IMR-90 (cell line): ENCODE measurements at regions not wholly inside any gene's neighbourhood (a gene's known extent, or its start where the extent isn't known, plus 50 kb on each side); places are given as distances from the start of the nearest gene placed in this dataset.

Experiments used
- ATAC-seq: fragments of 200-7000 bp; cut with Tn5 transposase; 2 replicates; pipeline ENCODE4 v1.9.1; 2020; ENCODE audit warnings: low read depth, mild to moderate bottlenecking, moderate library complexity
- BruUV-seq: library from RNA; stranded (reverse); fragments of 400-500 nt; replicated peaks from 2 replicates; lab custom pipeline; 2021; lab: Mats Ljungman, UMichigan
- CTCF ChIA-PET: fragments of 300-600 bp; formaldehyde crosslinking; extraction: SDS; loops from one replicate; lab custom pipeline; 2021; ENCODE audit warnings: antibody characterized with exemption; lab: Yijun Ruan, JAX
- POLR2A ChIA-PET: fragments of 300-600 bp; sonication (Branson Sonifier 250); formaldehyde crosslinking; loops from one replicate; lab custom pipeline; 2022; ENCODE audit warnings: antibody characterized with exemption; ENCODE audit not compliant: unreplicated experiment; lab: Charles Lee
- DNase-seq: peaks from one replicate; pipeline ENCODE4 v3.0.0; 2013
- H2AFZ ChIP-seq: replicated peaks from 2 replicates; pipeline ENCODE3; 2013; ENCODE audit warnings: low read length, mild to moderate bottlenecking; ENCODE audit not compliant: poor library complexity
- H2AK5ac ChIP-seq: 2 replicates; pipeline ENCODE4 v1.6.1; 2013; ENCODE audit warnings: low read depth, low read length, inconsistent platforms
- H2AK9ac ChIP-seq: replicated peaks from 2 replicates; pipeline ENCODE3; 2013; ENCODE audit warnings: mild to moderate bottlenecking, low read depth, low read length, moderate library complexity; ENCODE audit not compliant: poor library complexity
- H2BK120ac ChIP-seq: 2 replicates; pipeline ENCODE4 v1.6.1; 2013; ENCODE audit warnings: low read depth, low read length, inconsistent platforms
- H2BK15ac ChIP-seq: 3 replicates; pipeline ENCODE4 v1.6.1; 2013; ENCODE audit warnings: low read depth, low read length, inconsistent platforms
- H2BK20ac ChIP-seq: 2 replicates; pipeline ENCODE4 v1.6.1; 2013; ENCODE audit warnings: low read depth, mild to moderate bottlenecking, inconsistent platforms, low read length, moderate library complexity
- H2BK5ac ChIP-seq: 2 replicates; pipeline ENCODE4 v1.6.1; 2013; ENCODE audit warnings: mild to moderate bottlenecking, low read depth, low read length, inconsistent platforms; ENCODE audit not compliant: poor library complexity, severe bottlenecking
- H3K14ac ChIP-seq: replicated peaks from 2 replicates; pipeline ENCODE4 v1.6.1; 2013; ENCODE audit warnings: low read depth, low read length, inconsistent platforms
- H3K18ac ChIP-seq: 2 replicates; pipeline ENCODE4 v1.6.1; 2013; ENCODE audit warnings: low read depth, low read length, control low read depth
- H3K23ac ChIP-seq: 2 replicates; pipeline ENCODE4 v1.6.1; 2013; ENCODE audit warnings: low read depth, low read length, inconsistent platforms
- H3K27ac ChIP-seq: 2 replicates; pipeline ENCODE4 v1.5.1; 2013; ENCODE audit warnings: mild to moderate bottlenecking, control low read depth, low read length; ENCODE audit not compliant: insufficient read depth
- H3K27me3 ChIP-seq: 2 replicates; pipeline ENCODE4 v1.6.1; 2013; ENCODE audit warnings: low read length; ENCODE audit not compliant: control insufficient read depth, insufficient read depth
- H3K36me3 ChIP-seq: 2 replicates; pipeline ENCODE4 v1.6.1; 2013; ENCODE audit warnings: low read length, mixed read lengths; ENCODE audit not compliant: control insufficient read depth, insufficient read depth
- H3K4ac ChIP-seq: 2 replicates; pipeline ENCODE4 v1.6.1; 2013; ENCODE audit warnings: low read depth, low read length, inconsistent platforms
- H3K4me1 ChIP-seq: 2 replicates; pipeline ENCODE4 v1.6.1; 2013; ENCODE audit warnings: low read length, mixed read lengths; ENCODE audit not compliant: control insufficient read depth, insufficient read depth
- H3K4me2 ChIP-seq: 2 replicates; pipeline ENCODE4 v1.6.1; 2013; ENCODE audit warnings: low read depth, mild to moderate bottlenecking, control low read depth, low read length, moderate library complexity
- H3K4me3 ChIP-seq: 2 replicates; pipeline ENCODE4 v1.5.1; 2013; ENCODE audit warnings: low read depth, mild to moderate bottlenecking, control low read depth, low read length, moderate library complexity; ENCODE audit not compliant: insufficient read depth
- H3K56ac ChIP-seq: 2 replicates; pipeline ENCODE4 v1.6.1; 2013; ENCODE audit warnings: low read length, inconsistent platforms; ENCODE audit not compliant: insufficient read depth; ENCODE audit errors: extremely low read depth
- H3K79me1 ChIP-seq, 2 experiments: 2 replicates each; pipeline ENCODE4 v1.6.1; 2013; ENCODE audit warnings: low read length in 2 of 2, inconsistent platforms in 1 of 2, low read depth in 1 of 2
- H3K9ac ChIP-seq: 2 replicates; pipeline ENCODE4 v1.6.1; 2013; ENCODE audit warnings: low read depth, low read length, control low read depth
- H3K9me1 ChIP-seq: 2 replicates; pipeline ENCODE4 v1.6.1; 2013; ENCODE audit warnings: low read length, inconsistent platforms; ENCODE audit not compliant: insufficient read depth
- H3K9me3 ChIP-seq: 2 replicates; pipeline ENCODE4 v1.6.1; 2013; ENCODE audit warnings: low read length; ENCODE audit not compliant: control insufficient read depth, insufficient read depth
- H4K20me1 ChIP-seq: 2 replicates; pipeline ENCODE4 v1.6.1; 2013; ENCODE audit warnings: low read length, inconsistent platforms; ENCODE audit not compliant: insufficient read depth
- H4K5ac ChIP-seq: 2 replicates; pipeline ENCODE4 v1.6.1; 2013; ENCODE audit warnings: mild to moderate bottlenecking, low read depth, low read length, control low read depth
- H4K8ac ChIP-seq, 2 experiments: 2 replicates each; pipeline ENCODE4 v1.6.1; 2013; ENCODE audit warnings: low read depth in 2 of 2, low read length in 2 of 2, control low read depth in 1 of 2, inconsistent platforms in 1 of 2
- H4K91ac ChIP-seq: 2 replicates; pipeline ENCODE4 v1.6.1; 2013; ENCODE audit warnings: low read depth, low read length, inconsistent platforms; ENCODE audit not compliant: insufficient read depth
- BHLHE40 ChIP-seq: fragments of 150-350 bp; IDR thresholded peaks from 2 replicates; pipeline ENCODE4 v1.6.1; 2016; ENCODE audit warnings: mild to moderate bottlenecking, low read depth, low read length
- CEBPB ChIP-seq: IDR thresholded peaks from 2 replicates; pipeline ENCODE4 v1.6.1; 2012; ENCODE audit warnings: low read depth, low read length, improper control_type of control experiment
- CHD1 ChIP-seq: IDR thresholded peaks from 2 replicates; pipeline ENCODE4 v1.6.1; 2012; ENCODE audit warnings: low read depth, low read length, improper control_type of control experiment
- CTCF ChIP-seq: conservative IDR thresholded peaks from 2 replicates; pipeline ENCODE4 v1.5.1; 2012; ENCODE audit warnings: mild to moderate bottlenecking, low read depth, low read length, improper control_type of control experiment
- ELK1 ChIP-seq: fragments of 150-350 bp; IDR thresholded peaks from 2 replicates; pipeline ENCODE4 v1.6.1; 2016; ENCODE audit warnings: low read depth, mild to moderate bottlenecking, low read length, moderate library complexity, borderline replicate concordance
- FOS ChIP-seq: fragments of 150-350 bp; IDR thresholded peaks from 2 replicates; pipeline ENCODE4 v1.6.1; 2016; ENCODE audit warnings: low read depth, low read length
- MAFK ChIP-seq: IDR thresholded peaks from 2 replicates; pipeline ENCODE4 v1.6.1; 2012; ENCODE audit warnings: low read depth, low read length, improper control_type of control experiment
- MAZ ChIP-seq: IDR thresholded peaks from 2 replicates; pipeline ENCODE4 v1.6.1; 2012; ENCODE audit warnings: low read depth, mild to moderate bottlenecking, low read length, improper control_type of control experiment, moderate library complexity, borderline replicate concordance
- MXI1 ChIP-seq: IDR thresholded peaks from 2 replicates; pipeline ENCODE4 v1.6.1; 2012; ENCODE audit warnings: low read depth, mild to moderate bottlenecking, low read length, moderate library complexity, borderline replicate concordance
- NFE2L2 ChIP-seq: fragments of 150-350 bp; IDR thresholded peaks from 2 replicates; pipeline ENCODE4 v1.6.1; 2016; ENCODE audit warnings: low read depth, mild to moderate bottlenecking, low read length
- POLR2A ChIP-seq: IDR thresholded peaks from 2 replicates; pipeline ENCODE4 v1.6.1; 2012; ENCODE audit warnings: mild to moderate bottlenecking, low read depth, low read length
- RAD21 ChIP-seq: IDR thresholded peaks from 2 replicates; pipeline ENCODE4 v1.6.1; 2012; ENCODE audit warnings: low read length, improper control_type of control experiment
- RCOR1 ChIP-seq: IDR thresholded peaks from 2 replicates; pipeline ENCODE4 v1.6.1; 2012; ENCODE audit warnings: mild to moderate bottlenecking, low read length, improper control_type of control experiment; ENCODE audit not compliant: insufficient replicate concordance
- RFX5 ChIP-seq: IDR thresholded peaks from 2 replicates; pipeline ENCODE4 v1.8.0; 2012; ENCODE audit warnings: low read depth, mild to moderate bottlenecking, low read length, moderate library complexity
- SMC3 ChIP-seq: fragments of 150-350 bp; IDR thresholded peaks from 2 replicates; pipeline ENCODE4 v1.6.1; 2016; ENCODE audit warnings: low read depth, mild to moderate bottlenecking, antibody characterized with exemption, low read length, moderate library complexity
- USF2 ChIP-seq: fragments of 150-350 bp; IDR thresholded peaks from 2 replicates; pipeline ENCODE4 v1.6.1; 2017; ENCODE audit warnings: mild to moderate bottlenecking, antibody characterized with exemption, low read length, low read depth
- WGBS, 2 experiments: methylation state at CpG; one replicate each; pipeline versions ENCODE4 v1.1.5 to v1.1.7; 2013; ENCODE audit warnings: missing lambda C conversion rate in 2 of 2; ENCODE audit not compliant: insufficient read length in 1 of 2; ENCODE audit errors: extremely low coverage in 2 of 2; 5-methylcytosine and 5-hydroxymethylcytosine counted together
- dilution Hi-C: fragments of 300-500 bp; cut with HindIII; formaldehyde crosslinking; loops from one replicate; pipeline ENCODE4 v1.14.3; 2018; ENCODE audit warnings: low sequenced_read_pairs; ENCODE audit not compliant: unreplicated experiment
- in situ Hi-C: fragments of 300-500 bp; cut with MboI; formaldehyde crosslinking; loops from 3 replicates; pipeline ENCODE4 v1.14.3; 2019; ENCODE audit warnings: low sequenced_read_pairs, inconsistent platforms, mixed read lengths
- intact Hi-C: fragments of 100-400 bp; cut with micrococcal nuclease; formaldehyde crosslinking; loops from 2 replicates; pipeline ENCODE4 v1.10.0; 2022

GRCh38 chr4:31052519-31052918 is 332.4 kb downstream of the PCDH7 start:
- no peak overlapping the region for H3K4ac ChIP-seq
- peaks cover 2% of the 10 kb centered on the region; the same call in 1 of the 2 replicates for H3K4me1 ChIP-seq
- no peaks in the 10 kb centered on the region for H3K79me1 ChIP-seq
- no peaks in the 10 kb centered on the region for H3K9me3 ChIP-seq
- H2BK20ac ChIP-seq, result no peak overlapping the region
- H3K27me3 ChIP-seq, result no peaks in the 10 kb centered on the region
- ATAC-seq (no peak), DNase-seq (no peak)
- no peaks in the 10 kb centered on the region for H4K20me1 ChIP-seq
- H3K56ac ChIP-seq, result no peak overlapping the region
- no peak overlapping the region for H3K4me3 ChIP-seq
- no peak overlapping the region for H2AFZ ChIP-seq
- no peak overlapping the region for H4K91ac ChIP-seq
- H3K36me3 ChIP-seq, result no peaks in the 10 kb centered on the region
- CTCF ChIA-PET, result no interaction called here
- dilution Hi-C loops, result no loop called here
- WGBS, 2 experiments, result no CpG with 5 or more reads among the region's 1 CpG
- no TSS peak for BruUV-seq
- TF ChIP-seq CTCF, result no peak
- no peak for TF ChIP-seq SMC3
- no peak for TF ChIP-seq RFX5
- no peak for TF ChIP-seq CHD1
- TF ChIP-seq ELK1, result no peak
- TF ChIP-seq CEBPB, result no peak
- no peak for TF ChIP-seq RAD21
- no peak for TF ChIP-seq MXI1
- TF ChIP-seq RCOR1, result no peak
- no peak for TF ChIP-seq FOS
- no peak for TF ChIP-seq BHLHE40
- TF ChIP-seq NFE2L2, result no peak
- no peak for TF ChIP-seq MAZ
- no peak for TF ChIP-seq MAFK
- TF ChIP-seq POLR2A, result no peak
- no peak for TF ChIP-seq USF2
- no peak overlapping the region for H3K27ac ChIP-seq
- no peak overlapping the region for H3K23ac ChIP-seq
- no peaks in the 10 kb centered on the region for H3K9me1 ChIP-seq
- in situ Hi-C loops, result no loop called here
- no peak overlapping the region for H3K4me2 ChIP-seq
- no peak overlapping the region for H3K9ac ChIP-seq
- intact Hi-C loops, result no loop called here
- no peak overlapping the region for H3K18ac ChIP-seq
- H2AK5ac ChIP-seq, result no peak overlapping the region
- no peak overlapping the region for H2AK9ac ChIP-seq
- no peak overlapping the region for H4K5ac ChIP-seq
- POLR2A ChIA-PET, result no interaction called here
- no peak overlapping the region for H2BK15ac ChIP-seq
- no peak overlapping the region for H3K14ac ChIP-seq
- H4K8ac ChIP-seq, result no peak overlapping the region
- no peak overlapping the region for H2BK120ac ChIP-seq
- H2BK5ac ChIP-seq, result no peak overlapping the region
